Gastrocnemius medialis (tissue), 4 donors: ENCODE measurements at regions not wholly inside any gene's neighbourhood (a gene's known extent, or its start where the extent isn't known, plus 50 kb on each side); places are given as distances from the start of the nearest gene placed in this dataset.

ENCODE experiments used
- CTCF ChIP-seq, 5 experiments: fragments of 450-650 bp in 3 of 5; fragments of 200-600 bp in 2 of 5; sonication (generic) in 2 of 5; IDR thresholded peaks in 4 of 5; conservative IDR thresholded peaks in 1 of 5; 1 replicate in 4 of 5; 2 replicates in 1 of 5; pipeline ENCODE4 v1.5.1; 2016 to 2019; ENCODE audit warnings: antibody characterized with exemption in 5 of 5, mild to moderate bottlenecking in 3 of 5, moderate library complexity in 3 of 5
- POLR2A ChIP-seq, 2 donors: fragments of 450-650 bp; IDR thresholded peaks; one replicate each; pipeline ENCODE4 v1.6.1; 2017; ENCODE audit warnings: antibody characterized with exemption in 2 of 2, mild to moderate bottlenecking in 2 of 2, moderate library complexity in 2 of 2

GRCh38 chr3:190973771-190974170 lies 111.3 kb upstream of the GMNC start:
- TF ChIP-seq CTCF (IDR thresholded peaks at IDR 0.05 in 4 of 5, conservative IDR thresholded peaks at IDR 0.05 in 1 of 5) (no peak), POLR2A (IDR thresholded peaks at IDR 0.05) (no peak)
